Activated B cell treated with CpG ODN at 0.5 μM for 24 hours (primary cell): ENCODE measurements at regions not wholly inside any gene's neighbourhood (a gene's known extent, or its start where the extent isn't known, plus 50 kb on each side); places are given as distances from the start of the nearest gene placed in this dataset.

Experiments
- ATAC-seq: fragments of 200-7000 bp; cut with Tn5 transposase; one replicate; pipeline ENCODE4 v1.10.0; 2021; ENCODE audit warnings: low read depth, mild to moderate bottlenecking, moderate library complexity
- CTCF ChIA-PET: fragments of 350-600 bp; sonication (Branson Sonifier 250); formaldehyde crosslinking; loops from one replicate; lab custom pipeline; 2021; ENCODE audit warnings: antibody characterized with exemption; lab: Charles Lee
- POLR2A ChIA-PET: fragments of 350-600 bp; sonication (Branson Sonifier 250); formaldehyde crosslinking; loops from one replicate; lab custom pipeline; 2021; ENCODE audit warnings: antibody characterized with exemption; lab: Charles Lee
- DNase-seq: peaks from one replicate; pipeline ENCODE4 v3.0.0; 2022
- H3K27ac Mint-ChIP-seq: one replicate; pipeline ENCODE4 v1.8.0; 2020; ENCODE audit warnings: mixed read lengths
- H3K27me3 Mint-ChIP-seq: one replicate; pipeline ENCODE4 v1.8.0; 2021; ENCODE audit warnings: mixed read lengths
- H3K36me3 Mint-ChIP-seq: one replicate; pipeline ENCODE4 v1.8.0; 2021; ENCODE audit warnings: low read depth, mixed read lengths
- H3K4me1 Mint-ChIP-seq: one replicate; pipeline ENCODE4 v1.8.0; 2021; ENCODE audit warnings: mixed read lengths
- H3K4me3 Mint-ChIP-seq: one replicate; pipeline ENCODE4 v1.8.0; 2020; ENCODE audit warnings: mild to moderate bottlenecking, mixed read lengths
- H3K9me3 Mint-ChIP-seq: one replicate; pipeline ENCODE4 v1.8.0; 2020; ENCODE audit warnings: mixed read lengths
- CTCF ChIP-seq: fragments of 200-600 bp; IDR thresholded peaks from one replicate; pipeline ENCODE4 v1.8.0; 2022; ENCODE audit warnings: antibody characterized with exemption, mild to moderate bottlenecking
- intact Hi-C: fragments of 100-400 bp; cut with micrococcal nuclease; formaldehyde crosslinking; loops from one replicate; pipeline ENCODE4 v1.15.1; 2024

DNA sequence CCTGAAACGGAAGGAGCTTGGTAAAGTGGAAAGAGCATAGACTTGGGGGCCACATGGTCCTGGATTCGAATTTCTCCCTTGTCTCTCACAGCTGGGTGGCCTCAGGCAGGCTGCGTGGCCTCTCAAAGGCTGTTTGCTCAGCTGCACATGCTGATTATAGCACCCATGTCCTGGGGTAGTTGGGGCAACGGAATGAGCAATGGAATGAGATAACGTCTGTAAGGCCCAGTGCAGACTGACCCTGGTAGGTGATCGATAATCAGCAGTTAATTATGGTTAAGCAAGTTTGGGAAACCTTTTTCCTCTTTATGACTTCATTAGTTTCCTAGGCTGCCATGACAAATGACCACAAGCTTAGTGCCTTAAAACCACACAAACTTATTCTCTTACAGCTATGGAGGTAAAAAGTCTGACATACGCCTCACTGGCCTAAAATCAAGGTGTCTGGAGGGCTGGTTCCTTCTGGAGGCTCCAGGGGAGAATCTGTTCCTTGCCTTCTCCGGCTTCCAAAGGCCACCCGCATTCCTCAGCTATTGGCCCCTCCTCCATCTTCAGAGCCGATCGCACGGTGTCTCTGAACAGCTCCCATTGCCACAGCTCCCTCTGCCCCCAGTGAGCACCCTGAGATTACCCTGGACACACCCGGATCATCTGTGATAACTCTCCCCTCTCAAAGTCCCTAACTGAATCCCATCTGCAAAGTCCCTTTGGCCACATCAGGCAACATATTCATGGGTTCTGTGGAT lies 294.9 kb upstream of the FOXF1 start:
- Mint-ChIP-seq H3K4me3 (no peak overlapping the region), H3K9me3 (peaks cover 11% of the 10 kb centered on the region), H3K36me3 (no peaks in the 10 kb centered on the region), H3K4me1 (peaks cover 33% of the 10 kb centered on the region), H3K27me3 (peaks cover 8% of the 10 kb centered on the region), H3K27ac (no peak overlapping the region)
- DNase-seq: no peak
- CTCF ChIA-PET: no interaction called here
- no peak for ATAC-seq
- TF ChIP-seq CTCF: no peak
- intact Hi-C loops: no loop called here
- POLR2A ChIA-PET: no interaction called here

DNA sequence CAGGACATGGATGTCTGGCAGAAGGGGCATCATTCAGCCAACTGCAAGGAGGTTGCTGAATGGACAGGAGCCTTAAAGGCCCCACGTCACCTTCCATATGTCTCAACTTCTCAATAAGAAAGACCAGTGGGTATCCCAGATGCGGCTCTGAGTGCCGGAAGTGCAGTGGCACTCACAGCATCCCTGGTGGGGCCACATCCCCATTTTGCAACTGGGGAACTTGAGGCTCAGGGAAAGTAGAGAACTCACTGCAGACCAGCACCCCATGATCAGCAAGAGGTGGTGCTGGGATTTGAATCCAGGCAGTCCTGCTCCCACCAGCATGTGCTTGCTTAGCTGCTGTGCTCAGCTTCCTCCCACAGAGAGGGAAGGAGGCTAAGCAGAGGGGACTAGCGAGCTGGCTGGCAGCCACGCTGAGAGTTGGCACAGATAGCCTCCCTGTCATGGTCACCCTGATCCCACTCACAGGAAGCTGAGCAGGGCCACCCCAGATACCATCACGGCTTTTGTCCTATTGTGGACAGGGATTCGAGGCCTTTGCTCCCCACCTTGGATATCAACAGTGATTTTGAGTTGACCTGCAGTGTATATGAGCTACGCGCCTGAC lies 294.2 kb upstream of the FOXF1 start:
- Mint-ChIP-seq H3K27ac (no peak overlapping the region), H3K4me1 (peaks cover 33% of the 10 kb centered on the region), H3K9me3 (peaks cover 11% of the 10 kb centered on the region), H3K4me3 (no peak overlapping the region), H3K36me3 (no peaks in the 10 kb centered on the region), H3K27me3 (peaks cover 13% of the 10 kb centered on the region)
- TF ChIP-seq CTCF: no peak
- intact Hi-C loops: no loop called here
- POLR2A ChIA-PET: no interaction called here
- no peak for DNase-seq
- no peak for ATAC-seq
- CTCF ChIA-PET: no interaction called here

GRCh38 chr16:86216591-86216990 lies 293.7 kb upstream of the FOXF1 start:
- intact Hi-C loops: no loop called here
- Mint-ChIP-seq H3K27me3 (peaks cover 13% of the 10 kb centered on the region), H3K27ac (no peak overlapping the region), H3K36me3 (no peaks in the 10 kb centered on the region), H3K4me1 (peaks cover 33% of the 10 kb centered on the region), H3K4me3 (no peak overlapping the region), H3K9me3 (peaks cover 11% of the 10 kb centered on the region)
- CTCF ChIA-PET: no interaction called here
- TF ChIP-seq CTCF: no peak
- ATAC-seq (no peak), DNase-seq (no peak)
- POLR2A ChIA-PET: no interaction called here

- ChIA-PET POLR2A (no interaction called here), CTCF (no interaction called here)
- Mint-ChIP-seq H3K4me1 (peaks cover 29% of the 10 kb centered on the region), H3K27me3 (peaks cover 13% of the 10 kb centered on the region), H3K9me3 (peaks cover 7% of the 10 kb centered on the region), H3K36me3 (no peaks in the 10 kb centered on the region), H3K4me3 (no peak overlapping the region), H3K27ac (no peak overlapping the region)
- DNase-seq: no peak
- no peak for TF ChIP-seq CTCF
- intact Hi-C loops: no loop called here
- no peak for ATAC-seq
Measured at GRCh38 chr16:86217001-86217890, 293.1 kb upstream of the FOXF1 start.

DNA sequence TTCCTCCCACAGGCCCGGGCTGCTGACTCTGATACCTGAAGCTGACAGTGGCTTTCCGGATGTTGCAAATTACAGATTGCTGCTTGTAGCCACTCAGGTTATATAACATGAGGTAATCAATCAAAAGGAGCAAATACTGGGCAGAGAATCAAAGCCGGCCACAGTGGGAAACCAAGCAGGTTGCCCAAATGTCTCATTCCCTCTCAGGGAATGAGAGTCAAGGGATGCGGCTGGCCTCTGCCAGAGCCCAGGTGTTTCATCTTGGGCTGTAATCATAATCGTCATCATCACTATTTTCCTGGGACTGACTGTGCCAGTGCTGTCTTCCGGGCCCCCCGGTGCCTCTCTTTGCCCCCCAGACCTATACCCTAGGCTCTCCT lies 292.4 kb upstream of the FOXF1 start:
- POLR2A ChIA-PET: no interaction called here
- no peak overlapping the region for H3K4me3 Mint-ChIP-seq
- no peak for TF ChIP-seq CTCF

More for the DNA sequence above, 292.4 kb upstream of the FOXF1 start:
- peaks cover 13% of the 10 kb centered on the region for H3K27me3 Mint-ChIP-seq
- CTCF ChIA-PET: no interaction called here
- no peak overlapping the region for H3K27ac Mint-ChIP-seq
- DNase-seq (no peak), ATAC-seq (no peak)
- intact Hi-C loops: no loop called here
- H3K9me3 Mint-ChIP-seq: peaks cover under 1% of the 10 kb centered on the region
- H3K4me1 Mint-ChIP-seq: peaks cover 23% of the 10 kb centered on the region
- no peaks in the 10 kb centered on the region for H3K36me3 Mint-ChIP-seq
